ENCODE measurements at regions not wholly inside any gene's neighbourhood (a gene's known extent, or its start where the extent isn't known, plus 50 kb on each side); places are given as distances from the start of the nearest gene placed in this dataset.

GRCh38 chr2:83280391-83280790 is 1178.7 kb downstream of the SUCLG1 start:
- Histone ChIP-seq H3K36me3 (ENCODE audit: control insufficient read depth in 2 of 2, extremely low read depth in 1 of 2, insufficient read depth in 2 of 2, low read length in 2 of 2) (no peaks in the 10 kb centered on the region), H3K9me3 (ENCODE audit: control insufficient read depth, low read depth, low read length) (no peaks in the 10 kb centered on the region), H3K27me3 (ENCODE audit: control insufficient read depth, extremely low read depth, insufficient read depth, low read length) (no peaks in the 10 kb centered on the region), H4K20me1 (ENCODE audit: control insufficient read depth, extremely low read depth, insufficient read depth, low read length) (no peaks in the 10 kb centered on the region), H3K9ac (ENCODE audit: control insufficient read depth, extremely low read depth, insufficient read depth, low read length) (no peak overlapping the region), H3K4me2 (ENCODE audit: control insufficient read depth, extremely low read depth, insufficient read depth, low read depth, low read length) (no peak overlapping the region), H3K27ac (ENCODE audit: control insufficient read depth, insufficient read depth, low read length) (no peak overlapping the region), H3K79me2 (ENCODE audit: control insufficient read depth, insufficient read depth, low read length) (no peaks in the 10 kb centered on the region), H2AFZ (ENCODE audit: control insufficient read depth, low read length) (no peak overlapping the region), H3K4me1 (ENCODE audit: control insufficient read depth, extremely low read depth, insufficient read depth, low read length) (no peaks in the 10 kb centered on the region), H3K4me3 (ENCODE audit: control insufficient read depth in 2 of 3, extremely low read depth in 1 of 3, insufficient read depth in 2 of 3, low read depth in 1 of 3, low read length in 3 of 3) (no peak overlapping the region), H3K9me1 (ENCODE audit: control insufficient read depth, extremely low read depth, insufficient read depth, low read length) (no peaks in the 10 kb centered on the region)
- dilution Hi-C loops (cut with MboI; ENCODE audit: extremely low pct_ligation_motif_present, low sequenced_read_pairs): no loop called here
- TF ChIP-seq CTCF (optimal IDR thresholded peaks at IDR 0.05 in 1 of 3, IDR thresholded peaks at IDR 0.05 in 1 of 3, conservative IDR thresholded peaks at IDR 0.05 in 1 of 3; ENCODE audit: extremely low read depth in 1 of 3, insufficient read depth in 2 of 3, low read length in 3 of 3): no peak
- no peak for TF ChIP-seq EZH2 (IDR thresholded peaks at IDR 0.05; ENCODE audit: low read length)
- FAIRE-seq (no peak), DNase-seq (ENCODE audit: low read depth, low spot score) (no peak)

- dilution Hi-C loops (cut with MboI; ENCODE audit: extremely low pct_ligation_motif_present, low sequenced_read_pairs): no loop called here
- no peak for FAIRE-seq
- TF ChIP-seq EZH2 (IDR thresholded peaks at IDR 0.05; ENCODE audit: low read length) (no peak), CTCF (optimal IDR thresholded peaks at IDR 0.05 in 1 of 3, IDR thresholded peaks at IDR 0.05 in 1 of 3, conservative IDR thresholded peaks at IDR 0.05 in 1 of 3; ENCODE audit: extremely low read depth in 1 of 3, insufficient read depth in 2 of 3, low read length in 3 of 3) (no peak)
Observed at GRCh38 chr2:83273322-83273721, 1185.8 kb downstream of the SUCLG1 start.

More at GRCh38 chr2:83273322-83273721, 1185.8 kb downstream of the SUCLG1 start:
- H3K4me2 ChIP-seq (ENCODE audit: control insufficient read depth, extremely low read depth, insufficient read depth, low read depth, low read length): no peak overlapping the region
- no peak overlapping the region for H3K27ac ChIP-seq (ENCODE audit: control insufficient read depth, insufficient read depth, low read length)
- H3K9me1 ChIP-seq (ENCODE audit: control insufficient read depth, extremely low read depth, insufficient read depth, low read length): no peaks in the 10 kb centered on the region
- no peak overlapping the region for H3K9ac ChIP-seq (ENCODE audit: control insufficient read depth, extremely low read depth, insufficient read depth, low read length)
- no peaks in the 10 kb centered on the region for H3K4me1 ChIP-seq (ENCODE audit: control insufficient read depth, extremely low read depth, insufficient read depth, low read length)
- H3K4me3 ChIP-seq (ENCODE audit: control insufficient read depth in 2 of 3, extremely low read depth in 1 of 3, insufficient read depth in 2 of 3, low read depth in 1 of 3, low read length in 3 of 3): no peak overlapping the region
- H3K79me2 ChIP-seq (ENCODE audit: control insufficient read depth, insufficient read depth, low read length): no peaks in the 10 kb centered on the region
- H2AFZ ChIP-seq (ENCODE audit: control insufficient read depth, low read length): no peak overlapping the region
- H3K36me3 ChIP-seq (ENCODE audit: control insufficient read depth in 2 of 2, extremely low read depth in 1 of 2, insufficient read depth in 2 of 2, low read length in 2 of 2): no peaks in the 10 kb centered on the region
- H4K20me1 ChIP-seq (ENCODE audit: control insufficient read depth, extremely low read depth, insufficient read depth, low read length): no peaks in the 10 kb centered on the region
- no peaks in the 10 kb centered on the region for H3K9me3 ChIP-seq (ENCODE audit: control insufficient read depth, low read depth, low read length)
- no peaks in the 10 kb centered on the region for H3K27me3 ChIP-seq (ENCODE audit: control insufficient read depth, extremely low read depth, insufficient read depth, low read length)
- no peak for DNase-seq (ENCODE audit: low read depth, low spot score)
